ENCODE measurements at regions not wholly inside any gene's neighbourhood (a gene's known extent, or its start where the extent isn't known, plus 50 kb on each side); places are given as distances from the start of the nearest gene placed in this dataset.
"Not testable (repeated sequence)": the region's sequence is repeated elsewhere in the genome, so short reads cannot be mapped to it uniquely, and the experiment has no call there.

DNA sequence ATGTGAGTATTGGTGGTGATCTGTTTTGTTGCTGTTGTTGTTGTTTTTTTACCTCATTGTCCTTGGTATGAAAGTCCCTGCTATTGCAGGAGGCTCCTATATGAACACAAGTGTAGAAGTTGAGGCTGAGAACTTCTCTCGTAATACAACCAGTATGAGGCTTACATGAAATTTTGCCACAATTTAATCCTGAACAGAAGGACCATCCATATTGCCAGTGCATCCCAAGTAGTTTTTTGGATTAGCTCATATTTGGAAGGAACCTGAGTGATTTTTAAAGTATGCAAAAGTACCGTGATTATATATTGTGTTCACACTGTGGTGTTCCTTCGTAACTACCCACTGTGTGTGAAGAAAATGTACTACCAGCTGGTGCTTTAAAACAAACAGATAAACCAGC, 2095.5 kb upstream of the WWC1 start:
- DNase-seq (ENCODE audit: low read depth) = no peak

DNA sequence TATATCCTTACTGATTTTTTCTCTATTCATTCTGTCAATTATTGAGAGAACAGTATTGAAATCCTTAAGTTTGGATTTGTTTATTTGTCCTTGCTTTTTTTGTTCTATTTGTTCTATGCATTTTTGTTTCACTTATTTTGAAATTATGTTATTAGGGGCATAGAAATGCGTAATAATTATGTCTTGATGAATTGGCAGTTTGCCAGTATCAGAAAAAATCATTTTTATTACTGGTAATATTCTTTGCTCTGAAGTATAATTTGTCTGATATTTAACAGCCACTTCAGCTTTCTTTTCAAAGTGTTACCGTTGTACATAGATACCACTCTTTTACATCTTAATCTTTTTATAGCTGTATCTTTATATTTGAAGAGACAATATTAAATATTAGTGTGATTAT, 2090.9 kb upstream of the WWC1 start:
- DNase-seq (ENCODE audit: low read depth) = no peak

DNA sequence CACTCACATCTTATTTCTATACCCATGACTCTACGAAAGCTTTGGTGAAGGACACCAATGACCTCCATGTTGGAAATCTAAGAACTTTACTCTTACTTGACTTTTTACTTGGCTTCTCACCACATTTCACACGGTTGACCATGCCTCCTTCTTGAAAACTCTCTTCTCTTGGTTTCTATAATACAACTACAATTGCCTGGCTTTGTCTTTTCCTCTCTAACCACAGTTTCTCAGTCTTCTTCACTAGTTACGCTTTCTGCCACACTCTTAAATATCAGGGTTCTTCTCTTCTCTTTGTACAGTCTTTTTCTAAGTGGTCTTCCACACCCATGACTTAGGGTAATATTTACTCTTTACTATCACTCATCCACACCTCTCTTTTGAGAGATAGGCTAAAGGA, 2079.8 kb upstream of the WWC1 start:
- no peak for DNase-seq (ENCODE audit: low read depth)

DNA sequence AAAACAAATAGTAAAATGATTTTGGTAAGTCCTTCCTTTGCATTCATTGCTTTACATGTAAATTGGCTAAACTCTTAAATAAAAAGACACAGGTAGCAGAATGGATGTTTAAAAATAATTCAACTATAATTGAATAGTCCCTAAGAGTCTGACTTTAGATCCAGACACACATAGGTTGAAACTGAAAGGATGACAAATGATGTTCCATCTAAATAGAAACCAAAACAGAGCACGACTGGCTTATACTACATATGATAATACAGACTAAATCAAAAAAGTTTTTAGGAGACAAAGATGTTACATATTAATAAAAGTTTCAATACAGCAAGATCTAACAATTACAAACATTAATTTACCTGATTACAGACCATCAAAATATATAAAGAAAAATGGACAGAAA, 2055.1 kb upstream of the WWC1 start:
- no peak for DNase-seq (ENCODE audit: low read depth)

DNA sequence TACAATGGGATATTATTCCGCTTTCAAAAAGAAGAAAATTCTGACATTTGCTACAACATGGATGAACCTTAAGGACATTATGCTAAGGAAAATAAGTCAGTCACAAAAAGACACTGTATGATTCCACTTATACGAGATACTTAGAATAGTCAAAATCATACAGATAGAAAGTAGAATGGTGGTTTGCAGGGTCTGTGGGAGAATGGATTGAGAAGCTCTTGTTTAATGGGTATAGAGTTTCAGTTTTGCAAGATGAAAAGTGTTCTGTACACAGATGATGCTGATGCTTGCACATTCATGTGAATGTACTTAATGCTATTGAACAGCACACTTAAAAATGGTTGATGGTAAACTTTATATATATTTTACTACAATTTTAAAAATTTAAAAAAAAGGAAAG, 2050.7 kb upstream of the WWC1 start:
- no peak for DNase-seq (ENCODE audit: low read depth)

DNA sequence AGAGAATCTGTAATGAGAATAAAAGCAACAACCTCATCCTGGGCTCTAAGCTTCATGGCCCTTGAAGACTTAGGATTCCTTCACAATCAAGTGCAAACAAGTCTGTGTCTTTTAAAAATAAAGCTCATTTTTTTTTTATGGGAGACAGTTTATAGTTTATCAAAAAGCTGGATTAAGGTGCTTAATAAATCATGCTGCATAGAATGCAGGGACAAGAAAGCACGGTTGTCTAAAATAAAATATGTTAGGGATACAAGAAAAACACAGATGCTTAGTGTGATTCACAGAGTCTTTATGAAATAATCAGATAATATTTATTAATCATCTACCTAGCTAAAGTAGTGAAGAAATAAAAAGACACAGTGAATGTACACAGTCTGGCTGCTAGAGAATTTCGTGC, 2045.9 kb upstream of the WWC1 start:
- DNase-seq (ENCODE audit: low read depth) = no peak

DNA sequence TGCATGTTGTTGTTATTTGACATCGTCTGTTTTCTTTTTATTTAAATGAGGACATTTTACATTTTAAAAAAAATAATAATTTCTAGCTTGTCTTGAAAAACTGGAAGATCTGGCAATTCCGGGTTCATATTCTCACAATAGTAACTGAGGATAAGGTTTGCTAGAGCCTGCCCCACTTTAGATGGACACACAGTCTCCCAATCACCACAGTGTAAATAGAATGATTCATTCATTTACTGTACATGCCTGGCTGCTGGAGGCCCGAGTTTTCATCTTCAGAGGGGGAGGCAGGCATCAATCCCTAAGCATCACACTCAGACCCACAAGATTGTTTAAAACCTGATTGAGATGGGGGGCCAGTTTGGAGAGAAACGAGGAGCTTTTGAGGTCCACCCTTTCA, 2039.7 kb upstream of the WWC1 start:
- DNase-seq (ENCODE audit: low read depth) = no peak

DNA sequence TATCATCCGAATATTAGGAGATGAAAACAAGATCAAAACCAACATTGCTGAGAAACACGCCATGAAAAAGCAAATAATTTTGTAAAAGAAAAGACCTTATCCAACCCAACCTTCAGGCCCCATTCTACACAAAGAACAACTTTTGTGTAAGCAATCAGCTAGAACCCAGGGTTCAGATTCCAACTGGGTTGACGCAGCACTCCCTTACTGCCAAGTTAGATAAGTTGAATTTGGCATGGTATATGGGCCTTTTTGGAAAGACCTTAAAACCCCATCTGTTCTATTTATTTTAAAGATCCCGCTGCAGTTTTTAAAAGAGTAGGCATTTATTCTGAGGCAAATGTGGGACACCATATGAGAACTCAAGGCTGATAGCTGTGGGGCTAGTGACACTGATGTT, 2033.8 kb upstream of the WWC1 start:
- no peak for DNase-seq (ENCODE audit: low read depth)

DNA sequence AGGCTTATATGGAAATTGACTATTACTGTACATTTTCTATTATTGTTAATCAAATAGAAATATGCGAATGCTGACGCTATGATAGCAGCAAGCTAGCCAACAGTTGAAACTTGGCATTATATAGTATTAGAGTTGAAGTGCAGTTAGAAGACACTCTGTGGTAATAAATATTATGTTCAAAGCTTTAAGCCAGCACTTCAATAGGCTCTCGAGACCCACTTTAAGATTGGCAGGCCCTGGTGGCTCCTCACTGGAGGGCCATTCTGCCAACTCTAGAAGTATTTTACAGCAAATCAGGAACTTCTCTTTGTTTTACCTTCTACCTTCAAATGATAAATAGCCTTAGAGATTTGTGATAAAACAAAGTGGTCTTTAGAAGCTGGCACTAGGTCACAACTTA, 2029.0 kb upstream of the WWC1 start:
- DNase-seq (ENCODE audit: low read depth) = no peak

DNA sequence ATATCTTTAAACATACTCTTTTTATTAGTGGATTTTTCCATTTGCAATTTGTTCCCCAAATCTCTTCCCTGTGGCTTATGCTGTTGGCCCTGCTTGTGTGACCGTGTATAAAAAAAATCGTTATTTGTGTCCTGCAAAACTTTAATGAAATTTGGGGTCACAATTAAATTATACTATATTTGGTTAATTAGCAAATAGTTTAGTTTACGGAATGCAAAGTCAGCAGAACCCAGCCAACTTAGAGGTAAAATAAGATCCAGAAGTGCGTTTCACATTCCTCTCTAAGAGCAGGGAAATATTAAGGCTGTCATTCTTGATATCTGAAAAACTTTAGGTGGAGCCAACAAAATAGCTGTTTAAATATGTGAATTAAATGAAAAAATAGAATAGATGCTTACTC, 2023.5 kb upstream of the WWC1 start:
- DNase-seq (ENCODE audit: low read depth) = no peak

DNA sequence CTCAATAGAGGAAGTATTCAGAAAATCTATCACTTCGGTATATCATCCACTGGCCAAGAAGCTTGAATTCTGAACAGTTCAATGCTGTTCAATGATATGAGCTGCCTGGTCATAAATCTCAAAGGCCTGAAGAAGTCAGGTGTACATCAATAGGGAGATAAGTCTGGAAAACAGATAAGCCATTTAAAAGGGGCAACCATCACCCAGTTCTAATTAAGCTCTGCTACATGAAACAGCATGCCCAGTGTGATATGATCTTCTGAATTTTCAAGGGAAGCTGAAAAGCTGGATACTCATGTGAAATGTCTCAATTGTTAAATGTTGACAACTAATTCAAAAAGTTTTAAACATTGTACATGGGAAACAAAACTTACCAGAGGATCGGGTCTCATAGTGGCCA, 2020.7 kb upstream of the WWC1 start:
- no peak for DNase-seq (ENCODE audit: low read depth)

DNA sequence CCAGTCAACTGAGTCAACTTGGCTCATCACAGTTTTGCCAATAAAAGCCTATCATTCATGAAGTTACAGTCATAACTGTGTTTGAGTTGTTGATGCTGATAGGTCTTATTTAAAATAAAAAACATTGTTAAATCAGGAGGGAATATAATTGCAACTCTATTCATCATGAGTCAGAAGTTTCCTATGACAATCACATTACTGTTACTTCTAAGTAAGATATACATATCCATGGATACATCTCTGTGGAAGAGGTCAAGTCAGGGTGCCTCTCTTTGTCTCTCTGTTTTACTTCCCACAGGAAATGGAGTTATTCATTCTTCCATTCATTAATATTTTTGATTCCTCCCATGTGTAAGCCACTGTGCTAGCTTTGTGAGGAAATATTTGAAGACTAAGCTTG, 2015.4 kb upstream of the WWC1 start:
- no peak for DNase-seq (ENCODE audit: low read depth)

DNA sequence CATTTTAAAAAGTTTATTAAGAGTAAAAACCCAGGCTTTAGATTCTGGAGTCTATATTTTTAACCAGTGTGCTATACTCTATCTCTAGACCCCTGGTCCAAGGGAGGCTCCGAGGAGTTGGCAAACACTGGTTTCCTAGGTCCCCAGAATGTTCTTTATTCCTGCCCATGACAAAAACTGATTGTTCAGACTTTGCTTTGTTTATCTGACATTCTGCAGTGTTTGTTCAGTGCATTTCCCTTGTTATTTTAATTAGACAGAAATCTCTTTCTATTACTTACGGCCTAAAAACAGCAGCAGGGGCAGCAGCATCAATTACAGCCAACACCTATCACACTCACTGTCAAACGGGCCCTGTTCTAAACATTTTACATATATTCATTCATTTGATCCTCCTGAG, 2011.6 kb upstream of the WWC1 start:
- DNase-seq (ENCODE audit: low read depth) = no peak

DNA sequence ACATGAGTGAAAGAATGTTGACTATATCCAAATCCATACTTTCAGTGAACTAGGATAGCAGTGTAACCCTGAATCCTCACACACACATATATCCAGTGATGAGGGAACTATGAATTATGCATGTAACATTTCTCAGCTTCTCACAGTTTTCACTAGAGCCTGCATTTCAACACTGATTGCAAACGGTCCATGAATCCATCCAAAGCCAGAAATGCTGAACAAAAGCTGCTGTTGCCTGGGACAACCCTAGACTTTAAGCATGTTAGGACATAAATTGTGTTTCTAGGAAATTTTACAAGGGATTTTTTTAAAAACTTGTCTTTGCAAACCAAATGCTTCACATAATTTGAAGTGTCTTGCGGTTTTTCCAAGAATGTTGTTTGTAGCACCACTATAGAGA, 2010.0 kb upstream of the WWC1 start:
- no peak for DNase-seq (ENCODE audit: low read depth)

DNA sequence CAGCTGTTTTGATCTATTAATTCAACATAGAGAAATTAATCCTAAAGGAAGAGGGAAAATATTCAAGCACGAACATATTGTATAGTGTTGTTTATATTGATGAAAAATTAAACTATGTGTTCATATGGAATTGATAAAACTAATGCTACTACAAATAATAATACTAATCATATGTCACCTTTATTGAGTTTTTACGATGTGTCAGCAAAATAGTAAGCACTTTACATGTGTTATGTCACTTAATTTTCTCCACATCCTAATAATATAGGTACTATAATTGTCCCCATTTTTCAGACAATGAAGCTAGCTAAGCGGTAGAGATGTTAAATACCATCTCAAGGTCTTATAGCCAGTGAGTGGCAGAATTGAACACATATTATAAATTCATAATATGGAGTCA, 2008.5 kb upstream of the WWC1 start:
- no peak for DNase-seq (ENCODE audit: low read depth)

DNA sequence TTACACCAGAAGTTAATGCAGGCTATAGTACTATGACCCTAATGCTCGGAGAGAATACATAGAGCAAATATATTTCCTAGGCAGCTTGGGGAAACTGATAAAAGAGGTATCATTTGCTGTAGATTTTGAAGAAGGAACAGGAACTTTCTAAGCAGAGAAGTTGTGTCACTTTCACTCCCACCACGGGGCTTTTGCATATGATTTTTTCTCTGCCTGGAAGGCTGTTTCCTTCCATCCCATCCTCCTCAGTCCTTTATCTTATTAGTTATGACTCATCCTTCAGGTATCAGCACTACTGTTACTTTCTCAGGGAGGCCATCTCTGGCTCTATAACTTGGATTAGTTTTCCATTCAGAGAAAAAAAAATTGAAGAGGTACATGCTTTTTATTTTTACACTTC, 2006.1 kb upstream of the WWC1 start:
- no peak for DNase-seq (ENCODE audit: low read depth)

DNA sequence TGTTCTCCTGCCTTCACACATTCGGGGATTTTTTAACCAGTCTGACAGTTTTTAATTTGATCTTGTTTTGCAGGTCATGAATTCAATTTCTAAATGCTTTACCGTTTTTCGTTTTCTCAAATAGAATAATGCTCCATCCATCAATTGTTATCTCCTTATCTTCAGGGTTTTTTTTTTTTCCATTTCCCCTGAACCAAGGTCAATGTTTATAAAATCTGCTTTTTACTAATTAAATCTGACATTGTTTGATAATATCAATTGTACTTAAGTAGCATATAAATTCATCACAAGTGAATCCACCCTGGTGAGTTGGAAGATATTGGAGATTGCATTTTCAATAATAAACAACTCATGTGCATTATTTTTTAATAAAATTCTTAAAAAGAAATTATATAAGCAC, 2004.6 kb upstream of the WWC1 start:
- DNase-seq (ENCODE audit: low read depth) = no peak

DNA sequence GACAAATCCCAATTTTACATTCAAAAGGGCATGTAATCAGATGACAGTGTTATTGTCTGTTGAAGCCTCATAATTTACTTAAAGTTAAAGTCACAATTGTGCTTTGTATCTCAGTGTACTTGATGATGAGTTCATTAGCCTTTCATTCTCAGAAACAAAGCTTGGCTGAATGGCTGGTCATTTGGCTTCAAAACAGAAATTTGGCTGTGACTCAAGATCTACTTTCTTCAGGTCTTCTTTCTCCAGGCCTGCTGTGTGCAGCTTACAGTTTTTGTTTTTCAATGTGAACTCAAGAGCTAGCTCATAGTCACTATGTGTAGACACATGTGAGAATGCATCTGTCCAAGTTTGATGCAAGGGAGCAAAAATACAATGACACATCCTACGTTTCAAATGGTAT, 2003.6 kb upstream of the WWC1 start:
- DNase-seq (ENCODE audit: low read depth) = no peak

DNA sequence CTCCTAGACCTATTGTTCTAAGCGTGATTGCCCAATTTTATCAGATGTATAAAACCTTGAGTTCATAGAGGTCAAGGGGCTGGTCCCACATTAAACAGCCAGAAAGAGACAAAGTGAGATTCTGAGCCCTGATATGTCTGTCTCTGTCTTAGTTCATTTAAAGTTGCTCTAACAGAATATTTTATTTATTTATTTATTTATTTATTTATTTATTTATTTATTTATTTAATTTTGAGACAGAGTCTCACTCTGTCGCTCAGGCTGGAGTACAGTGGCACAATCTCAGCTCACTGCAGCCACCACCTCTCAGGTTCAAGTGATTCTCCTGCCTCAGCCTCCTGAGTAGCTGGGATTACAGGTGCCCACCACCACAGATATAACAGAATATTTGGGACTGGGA, 1999.6 kb upstream of the WWC1 start:
- not testable (repeated sequence) for DNase-seq (ENCODE audit: low read depth)

DNA sequence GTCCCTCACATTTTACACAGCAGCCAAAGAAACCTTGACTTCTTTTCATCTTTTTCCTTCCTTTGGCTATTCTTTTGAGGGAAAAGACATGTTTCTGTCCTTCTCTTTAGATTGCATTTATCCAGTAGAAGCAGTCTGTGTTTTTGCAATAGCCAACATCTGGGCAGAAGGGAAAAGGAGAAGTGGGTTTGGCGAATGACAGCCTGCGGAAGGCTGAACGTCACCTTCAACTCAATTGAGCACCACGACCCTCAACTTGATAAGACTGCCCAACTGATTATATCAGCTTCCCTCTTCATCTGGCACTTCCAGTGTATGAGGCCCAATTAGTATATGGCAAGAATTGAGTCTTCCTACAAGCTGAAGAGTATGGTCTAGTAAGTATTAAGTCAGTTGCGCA, 1997.6 kb upstream of the WWC1 start:
- no peak for DNase-seq (ENCODE audit: low read depth)

DNA sequence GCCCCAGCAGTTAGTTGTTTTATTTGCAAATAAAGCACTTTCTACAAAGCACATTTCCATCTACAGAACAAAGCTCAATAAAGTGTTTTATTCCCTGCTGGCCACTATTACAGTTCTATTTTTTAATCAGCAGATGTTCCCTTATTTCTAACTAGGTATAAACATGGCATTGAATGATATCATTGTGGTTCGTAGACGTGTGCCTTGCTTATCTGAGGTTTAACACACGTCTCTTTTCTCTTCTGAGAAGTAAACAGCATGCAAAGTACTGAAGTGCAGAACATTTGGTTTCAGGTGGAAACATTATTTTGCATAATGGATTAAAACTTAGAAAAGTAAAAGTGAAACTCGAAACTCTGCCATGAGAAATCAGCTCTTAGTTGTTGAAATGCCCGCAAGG, 1989.3 kb upstream of the WWC1 start:
- DNase-seq (ENCODE audit: low read depth) = no peak

DNA sequence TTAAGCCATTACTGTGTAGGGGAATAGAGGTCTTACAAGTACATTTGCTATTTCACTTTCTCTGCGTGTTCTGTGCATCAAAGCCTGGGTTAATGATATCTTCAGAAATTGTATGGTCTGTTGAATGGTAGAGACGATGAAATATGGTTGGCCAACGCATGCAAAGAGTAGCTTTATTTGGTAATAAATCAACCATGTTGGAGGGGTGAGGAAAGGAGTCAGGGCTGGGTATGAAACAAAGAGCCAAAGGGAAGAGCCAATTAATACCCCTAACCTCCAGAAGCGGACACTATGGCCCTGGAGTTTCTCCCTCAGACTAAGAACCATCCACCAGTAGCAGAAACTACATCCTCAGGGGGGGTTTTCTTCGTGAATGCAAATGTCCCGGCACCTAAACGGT, 1974.0 kb upstream of the WWC1 start:
- no peak for DNase-seq (ENCODE audit: low read depth)

DNA sequence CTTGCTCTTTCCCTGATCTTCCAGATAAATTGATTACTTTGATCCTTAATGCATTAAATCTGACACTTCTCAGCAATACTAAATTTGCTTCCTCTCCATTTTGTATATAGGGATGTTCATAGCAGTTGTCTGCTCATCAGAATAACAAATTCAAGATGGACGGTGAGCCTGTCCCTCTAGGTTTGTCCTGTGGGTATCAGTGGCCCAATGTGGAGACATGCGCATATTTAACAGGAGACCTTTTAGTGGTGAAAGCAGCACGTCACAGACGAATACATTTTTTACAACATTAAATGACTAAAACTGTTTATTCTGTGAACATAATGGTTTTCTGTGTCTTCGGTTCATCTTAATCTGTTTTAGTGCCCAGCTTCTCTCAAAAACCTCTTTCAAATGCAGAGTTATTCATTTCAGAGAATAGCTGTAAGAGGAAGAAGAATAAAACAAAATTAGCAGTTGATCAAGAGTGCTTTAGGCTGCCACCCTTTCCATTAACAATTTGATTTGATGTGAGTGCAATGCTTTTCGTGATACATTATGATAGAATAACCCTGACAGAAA, 1970.4 kb upstream of the WWC1 start:
- no peak for DNase-seq (ENCODE audit: low read depth)

DNA sequence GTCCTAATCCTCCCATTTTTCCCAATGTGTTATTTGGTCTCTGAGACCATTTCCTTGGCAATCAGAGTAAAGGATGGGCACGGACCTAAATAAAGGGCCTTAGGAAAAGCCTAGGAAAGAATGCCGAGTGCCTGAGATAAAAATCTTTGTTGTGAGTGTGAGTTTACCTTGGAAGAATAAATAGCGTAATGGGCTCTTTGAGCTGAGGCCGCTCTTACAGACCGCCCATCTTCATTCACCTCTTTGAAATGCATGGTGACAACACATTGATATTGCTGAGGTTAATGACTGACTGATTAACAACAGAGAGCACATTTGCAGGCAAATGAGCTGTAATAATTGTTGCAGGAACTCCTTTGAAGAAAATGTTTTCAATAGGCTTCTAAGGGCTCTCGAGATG, 1967.1 kb upstream of the WWC1 start:
- DNase-seq (ENCODE audit: low read depth) = no peak

DNA sequence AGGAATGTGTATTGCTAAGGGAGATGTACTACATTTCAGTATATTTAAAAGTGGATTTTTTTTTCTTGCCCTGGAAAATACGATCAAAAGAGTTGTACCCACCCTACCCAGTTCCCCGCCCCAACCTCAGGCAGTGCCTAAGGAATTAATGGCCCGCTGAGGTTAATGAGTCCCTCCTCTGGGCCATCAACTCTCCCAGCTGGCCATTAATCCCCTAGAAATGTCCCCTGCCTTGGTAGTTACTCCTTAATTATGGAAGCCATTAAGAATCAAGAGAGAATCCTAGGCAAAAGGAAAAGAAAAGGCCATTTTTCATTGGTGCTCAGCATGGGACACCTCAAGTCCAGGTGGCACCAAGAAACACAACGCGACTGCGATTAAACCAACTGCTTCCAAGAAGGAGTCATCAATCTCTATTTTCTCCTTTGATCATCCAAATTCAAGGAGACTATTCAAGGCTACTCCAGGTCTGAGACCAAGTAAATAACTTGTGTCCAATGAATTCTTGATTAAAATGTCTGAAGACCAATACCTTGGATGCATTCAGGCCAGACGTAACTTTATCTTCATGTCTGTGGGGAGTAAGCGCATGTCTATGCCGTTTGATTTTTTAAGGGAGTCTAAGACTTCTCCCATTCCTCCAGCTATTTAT, 1962.2 kb upstream of the WWC1 start:
- no peak for DNase-seq (ENCODE audit: low read depth)

Measured in GM04504 (cell line).